HG03432 (cell line): ENCODE measurements at regions not wholly inside any gene's neighbourhood (a gene's known extent, or its start where the extent isn't known, plus 50 kb on each side); places are given as distances from the start of the nearest gene placed in this dataset.
"Not testable (repeated sequence)": the region's sequence is repeated elsewhere in the genome, so short reads cannot be mapped to it uniquely, and the experiment has no call there.

Source experiments
- ATAC-seq: cut with Tn5 transposase; IDR thresholded peaks from one replicate; pipeline ENCODE4 v1.9.1; 2021; ENCODE audit warnings: mild to moderate bottlenecking, moderate library complexity; ENCODE audit not compliant: unreplicated experiment

DNA sequence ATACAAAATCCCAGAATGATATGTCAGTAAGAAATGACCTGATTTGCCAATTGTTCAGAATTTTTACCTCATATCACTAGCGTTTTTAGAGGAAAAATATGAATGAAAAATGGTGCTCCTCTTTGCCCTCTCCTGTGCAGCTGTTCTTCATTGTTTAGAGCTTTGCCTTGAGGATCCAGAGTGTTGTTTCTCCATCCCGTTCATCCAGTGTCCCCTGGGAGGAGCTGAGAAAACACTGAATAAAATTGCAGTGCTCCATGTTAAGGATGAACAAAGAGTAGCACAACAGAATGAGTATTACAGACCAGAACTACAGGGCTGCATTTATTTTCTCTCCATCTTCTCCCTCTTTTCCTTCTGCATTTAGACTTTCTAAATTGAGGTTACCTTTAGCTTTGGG, 133.1 kb downstream of the ADCYAP1 start:
- no peak for ATAC-seq

DNA sequence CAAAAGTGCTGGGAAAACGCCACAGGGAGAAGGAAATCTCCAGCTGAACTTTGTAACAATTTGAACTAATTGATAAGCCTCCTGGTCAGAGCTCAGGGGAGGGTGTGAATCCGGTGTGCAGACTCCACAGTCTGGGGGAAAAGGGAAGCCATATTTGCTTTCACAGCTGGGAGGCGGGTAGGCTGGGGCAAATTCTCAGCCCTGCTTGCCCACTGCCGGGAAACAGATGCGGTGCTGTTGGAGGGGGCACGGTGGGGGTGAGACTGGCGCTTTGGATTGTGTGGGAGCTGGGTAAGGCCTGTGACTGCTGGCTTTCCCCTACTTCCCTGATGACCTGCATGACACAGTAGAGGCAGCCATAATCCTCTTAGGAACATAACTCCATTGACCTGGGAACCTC, 134.8 kb downstream of the ADCYAP1 start:
- no peak for ATAC-seq

DNA sequence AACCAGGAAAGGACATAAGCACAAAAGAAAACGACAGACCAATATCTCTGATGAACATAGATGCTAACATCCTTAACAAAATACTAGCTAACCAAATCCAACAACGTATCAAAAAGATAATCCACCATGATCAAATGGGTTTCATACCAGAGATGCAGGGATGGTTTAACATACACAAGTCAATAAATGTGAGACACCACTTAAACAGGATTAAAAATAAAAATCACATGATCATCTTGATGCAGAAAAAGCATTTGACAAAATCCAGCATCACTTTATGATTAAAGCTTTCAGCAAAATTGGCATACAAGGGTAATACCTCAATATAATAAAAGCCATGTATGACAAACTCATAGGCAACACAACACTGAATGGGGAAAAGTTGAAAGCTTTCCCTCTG, 138.4 kb downstream of the ADCYAP1 start:
- not testable (repeated sequence) for ATAC-seq

DNA sequence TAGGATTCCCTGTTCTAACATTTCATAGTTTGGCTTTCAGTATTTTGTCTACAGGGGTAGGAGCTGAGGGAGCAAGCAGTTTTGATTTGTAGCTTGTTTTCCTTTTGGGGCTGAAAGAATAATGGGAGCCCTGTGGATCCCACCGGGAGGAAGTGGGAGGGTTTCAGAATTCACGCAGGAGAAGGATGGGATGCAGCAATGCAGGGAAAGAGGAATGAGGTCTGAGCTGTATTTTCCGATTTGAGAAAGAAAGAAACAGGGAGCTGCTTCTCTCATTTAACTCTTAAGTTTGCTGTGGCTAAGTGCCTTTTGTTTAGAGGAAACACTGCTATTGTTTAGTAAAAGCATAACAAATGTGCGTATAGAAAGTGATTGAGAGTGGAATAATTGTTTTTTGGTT, 141.0 kb downstream of the ADCYAP1 start:
- ATAC-seq, result no peak

DNA sequence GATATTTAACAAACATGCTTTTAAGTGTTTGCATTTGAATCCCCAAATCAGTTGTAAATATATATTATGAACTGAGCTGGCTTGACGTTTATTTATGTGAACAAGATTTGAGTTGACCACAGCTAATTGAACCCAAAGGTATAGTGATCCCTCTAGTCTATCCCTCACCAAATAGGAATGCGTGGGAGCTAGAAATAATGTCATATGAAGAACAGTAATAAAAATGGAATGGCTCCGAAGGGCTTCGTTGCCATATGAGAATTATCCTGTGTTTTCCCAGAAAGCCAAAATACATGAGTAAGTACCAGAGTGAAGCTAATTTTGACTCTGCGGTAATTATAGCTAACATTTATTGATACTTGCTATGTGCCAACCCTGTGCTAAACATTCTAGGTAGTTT, 142.7 kb downstream of the ADCYAP1 start:
- no peak for ATAC-seq

DNA sequence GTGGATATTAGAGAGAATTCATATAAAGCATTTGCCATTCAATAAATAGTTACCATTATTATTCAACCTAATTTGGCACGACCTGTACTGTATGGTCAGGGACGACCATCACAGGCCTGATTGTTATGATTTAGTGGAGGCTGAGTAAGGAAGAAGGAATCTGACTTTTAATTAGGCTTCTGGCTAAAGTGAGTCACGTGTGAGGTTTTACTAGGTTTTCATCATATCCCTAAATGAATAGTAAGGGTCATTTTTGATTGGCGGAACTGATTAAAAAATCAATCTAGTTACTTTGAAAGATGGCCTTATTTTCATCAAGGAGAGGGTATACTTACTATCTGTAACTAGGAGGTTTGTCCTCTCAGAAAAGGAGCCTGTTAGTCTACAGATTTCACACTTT, 143.4 kb downstream of the ADCYAP1 start:
- no peak for ATAC-seq

DNA sequence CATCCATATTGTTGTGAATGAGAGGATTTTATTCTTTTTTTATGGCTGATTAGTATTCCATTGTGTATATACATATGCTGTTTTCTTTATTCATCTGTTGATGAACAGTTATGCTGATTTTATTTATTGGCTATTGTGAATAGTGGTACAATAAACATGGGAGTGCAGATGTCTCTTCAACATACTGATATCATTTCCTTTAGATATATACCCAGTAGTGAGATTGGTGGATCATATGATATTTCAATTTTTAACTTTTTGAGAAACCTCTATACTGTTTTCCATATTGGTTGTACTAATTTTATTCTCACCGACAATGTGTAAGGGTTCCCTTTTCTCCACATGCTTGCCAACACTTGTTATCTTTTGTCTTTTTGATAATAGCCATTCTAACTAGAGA, 144.5 kb downstream of the ADCYAP1 start:
- ATAC-seq, result no peak

DNA sequence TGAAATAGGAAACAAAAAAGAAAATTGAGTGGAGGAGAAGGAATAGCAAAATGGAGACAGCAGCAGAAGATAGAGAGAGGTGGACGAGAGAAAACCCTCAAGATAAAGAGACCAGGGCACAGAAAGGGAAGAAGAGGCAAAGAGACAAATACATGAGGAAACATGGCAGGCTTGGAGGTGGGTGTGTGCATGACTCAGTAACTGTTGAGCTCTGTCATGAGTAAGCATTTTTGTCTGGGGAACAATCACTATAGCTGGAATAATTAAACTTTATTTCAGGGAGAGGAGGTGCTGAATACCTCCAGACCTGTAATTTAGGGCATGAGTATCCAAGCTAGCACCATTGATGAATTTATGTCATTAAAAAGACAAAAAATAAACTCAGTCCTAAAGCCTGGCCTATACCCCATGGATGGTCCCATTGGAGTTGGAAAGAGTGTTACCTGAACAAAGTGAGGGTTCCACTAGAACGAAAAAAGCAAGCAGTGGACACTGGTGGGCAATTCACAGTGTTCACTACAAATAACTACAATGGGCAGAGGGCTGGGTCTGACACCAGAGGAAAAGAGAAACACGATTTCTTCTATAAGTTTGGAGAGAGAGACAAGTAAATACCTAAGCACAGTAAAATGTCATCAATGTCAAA, 145.5 kb downstream of the ADCYAP1 start:
- ATAC-seq, result no peak

DNA sequence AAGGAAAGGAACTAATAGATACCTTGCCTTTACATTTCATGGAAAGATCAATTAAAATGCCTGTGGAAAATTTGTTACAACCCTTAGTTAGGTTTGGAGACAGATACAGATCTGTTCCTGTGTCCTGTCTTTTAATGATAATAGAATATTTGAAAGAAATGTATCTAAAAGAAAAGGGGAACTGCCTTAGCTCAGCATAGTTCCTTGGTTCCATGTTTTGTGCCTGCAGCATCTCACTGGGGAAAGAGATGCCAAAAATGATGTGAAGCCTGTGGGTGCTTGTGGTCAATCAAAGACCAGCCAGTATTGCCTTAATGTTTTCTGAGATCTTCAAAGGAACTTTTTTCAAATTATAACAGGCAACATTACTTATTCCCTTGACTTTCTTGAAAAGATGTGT, 147.6 kb downstream of the ADCYAP1 start:
- no peak for ATAC-seq

DNA sequence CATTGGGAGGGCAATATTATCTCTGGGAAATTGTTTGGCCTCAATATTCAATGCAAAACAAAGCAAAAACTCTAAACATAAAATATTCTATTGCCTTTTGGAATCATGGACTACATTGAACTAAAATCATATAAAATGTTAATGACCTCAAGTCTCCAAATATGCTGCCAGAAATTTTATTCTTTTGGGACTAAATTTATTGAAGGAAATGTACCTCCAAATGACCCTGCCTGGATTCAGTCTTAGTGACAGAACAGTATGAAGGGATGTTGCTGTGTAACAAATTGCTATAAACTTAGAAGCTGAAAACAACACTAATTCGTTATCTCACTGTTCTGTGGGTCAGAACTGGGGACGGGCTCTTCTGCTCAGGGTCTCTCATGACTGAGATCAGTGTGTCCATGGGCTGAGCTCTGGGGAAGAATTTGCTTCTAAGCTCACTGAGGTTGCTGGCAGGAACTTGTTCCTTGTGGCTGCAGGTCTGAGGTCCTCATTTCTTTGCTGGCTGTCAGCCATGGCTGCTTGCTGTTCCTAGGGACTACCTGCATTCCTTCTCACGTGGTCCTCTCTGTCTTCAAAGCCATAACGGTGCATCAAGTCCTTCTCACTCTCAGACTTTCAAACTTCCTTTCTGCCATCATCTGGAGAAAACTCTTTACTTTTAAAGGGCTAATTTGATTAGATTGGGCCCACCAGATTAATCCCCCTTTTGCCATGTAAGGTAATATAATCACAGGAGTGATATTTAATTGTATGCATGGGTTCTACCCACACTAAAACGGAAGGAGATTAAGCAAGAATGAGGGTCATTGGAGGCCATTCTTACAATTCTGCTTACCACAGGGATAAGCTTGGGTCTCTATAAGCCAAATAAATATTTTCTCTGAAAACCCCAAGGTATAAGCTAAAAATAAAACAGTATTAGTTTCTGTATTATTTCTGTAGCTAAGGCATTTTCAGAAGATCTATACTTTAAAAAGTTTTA, 149.0 kb downstream of the ADCYAP1 start:
- no peak for ATAC-seq

DNA sequence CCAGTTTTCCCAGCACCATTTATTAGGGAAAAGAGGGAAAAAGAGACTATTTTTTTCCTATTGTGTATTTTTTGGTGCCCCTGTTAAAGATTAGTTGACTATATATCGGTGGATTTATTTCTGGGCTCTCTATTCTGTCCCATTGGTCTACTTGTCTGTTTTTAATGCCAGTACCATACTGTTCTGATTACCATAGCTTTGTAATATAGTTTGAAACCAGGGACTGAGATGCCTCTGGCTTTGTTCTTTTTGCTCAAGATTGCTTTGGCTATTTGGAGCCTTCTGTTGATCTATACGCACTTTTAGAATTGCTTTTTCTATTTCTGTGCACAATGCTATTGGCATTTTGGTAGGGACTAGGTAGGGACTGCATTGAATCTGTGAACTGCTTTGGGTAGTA, 151.7 kb downstream of the ADCYAP1 start:
- no peak for ATAC-seq

DNA sequence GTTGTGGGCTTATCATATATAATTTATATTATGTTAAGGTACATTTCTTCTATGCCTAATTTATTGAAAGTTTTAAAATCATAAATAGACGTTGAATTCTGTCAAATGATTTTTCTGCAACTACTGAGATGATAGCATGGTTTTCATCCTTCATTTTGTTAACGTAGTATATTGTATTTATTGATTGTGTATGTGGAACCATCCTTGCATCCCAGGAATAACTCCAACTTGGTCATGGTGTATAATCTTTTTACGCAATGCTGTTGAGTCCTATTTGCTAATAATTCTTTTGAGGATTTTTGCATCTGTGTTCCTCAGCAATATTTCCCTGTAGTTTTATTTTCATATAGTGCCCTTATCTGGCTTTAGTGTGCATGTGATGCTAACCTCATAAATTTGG, 152.7 kb downstream of the ADCYAP1 start:
- ATAC-seq, result no peak

DNA sequence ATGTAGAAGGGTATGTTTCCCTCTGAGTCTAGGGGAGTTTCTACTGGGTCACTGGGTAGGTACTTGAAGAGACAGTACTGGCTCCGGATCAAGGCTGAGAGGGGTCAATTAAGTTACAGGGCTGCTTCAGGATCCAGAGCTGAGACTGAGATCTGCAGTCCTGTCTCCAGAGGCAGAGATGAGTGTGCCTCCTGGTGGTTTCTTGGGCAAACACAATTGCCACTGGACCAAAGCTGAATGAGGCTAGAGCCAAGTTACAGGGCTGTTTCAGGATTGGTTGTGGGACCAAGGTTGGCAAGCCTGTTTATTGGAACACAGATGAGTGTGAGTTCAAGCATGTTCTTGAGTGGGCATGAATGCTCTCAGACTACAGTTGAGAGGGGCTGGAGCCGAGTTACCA, 157.9 kb downstream of the ADCYAP1 start:
- ATAC-seq, result no peak

DNA sequence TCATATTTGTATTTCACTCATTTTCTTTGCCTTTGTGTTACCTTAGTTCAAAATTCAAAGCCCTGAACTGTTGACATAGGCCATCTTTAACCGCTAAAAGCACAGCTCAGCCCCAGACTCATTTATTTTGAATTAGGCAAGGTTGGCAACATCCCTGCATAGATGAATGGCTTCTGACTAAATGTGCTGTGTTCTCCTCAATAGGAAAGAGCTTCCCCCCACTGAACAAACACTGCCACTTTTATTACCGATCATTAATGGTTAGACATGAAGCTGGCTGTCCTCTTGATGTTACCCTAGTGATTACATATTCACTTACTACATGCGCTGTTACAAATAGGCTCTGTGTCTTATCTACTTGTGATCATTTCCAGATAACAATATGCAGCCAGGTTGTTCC, 170.7 kb downstream of the ADCYAP1 start:
- no peak for ATAC-seq

DNA sequence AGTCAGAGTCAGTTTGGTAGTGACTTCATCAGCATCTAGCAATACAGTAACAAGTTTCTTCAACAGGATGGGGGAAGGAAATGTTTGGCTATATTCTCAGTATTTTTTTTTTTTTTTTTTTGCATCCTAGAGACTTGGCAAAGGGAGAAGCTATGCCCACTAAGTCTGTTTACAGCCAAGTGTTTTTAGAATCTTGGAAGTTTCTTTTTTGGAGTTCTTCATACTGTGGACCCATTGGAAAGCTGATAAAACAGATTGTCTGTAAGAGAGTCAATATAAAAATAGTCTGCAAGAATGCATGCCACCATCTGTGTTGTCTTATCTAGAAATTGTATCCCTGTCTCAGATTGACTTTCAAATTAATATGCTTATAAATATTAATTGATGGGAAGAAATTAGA, 171.2 kb downstream of the ADCYAP1 start:
- ATAC-seq, result no peak

DNA sequence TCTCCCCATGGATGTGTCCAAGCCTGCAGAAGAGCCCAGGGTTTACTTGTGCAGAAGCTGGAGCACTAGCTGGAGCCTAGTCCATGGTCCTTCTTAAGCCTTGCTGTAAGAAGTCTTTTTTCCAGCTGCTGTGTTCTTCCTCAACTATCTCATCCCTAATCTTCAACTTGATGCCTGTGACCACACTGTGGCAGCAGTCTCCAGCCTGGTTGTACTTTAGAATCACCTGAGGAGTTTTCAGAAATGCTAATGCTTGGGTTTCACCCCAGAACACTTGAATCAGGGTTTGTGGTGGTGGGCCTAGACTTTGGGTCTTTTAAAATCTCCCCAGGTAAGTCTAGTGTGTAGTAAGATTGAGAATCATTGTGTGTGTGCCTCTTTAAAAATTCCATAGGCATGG, 173.6 kb downstream of the ADCYAP1 start:
- ATAC-seq, result no peak

DNA sequence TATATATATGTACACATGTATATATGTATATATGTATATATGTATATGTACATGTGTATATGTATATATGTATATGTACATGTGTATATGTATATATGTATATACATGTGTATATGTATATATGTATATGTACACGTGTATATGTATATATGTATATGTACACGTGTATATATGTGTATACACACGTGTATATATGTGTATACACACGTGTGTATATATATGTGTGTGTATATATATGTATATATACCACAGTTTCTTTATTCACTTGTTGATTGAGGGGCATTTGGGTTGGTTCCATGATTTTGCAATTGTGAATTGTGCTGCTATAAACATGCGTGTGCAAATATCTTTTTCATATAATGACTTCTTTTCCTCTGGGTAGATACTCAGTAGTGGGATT, 179.0 kb downstream of the ADCYAP1 start:
- not testable (repeated sequence) for ATAC-seq

DNA sequence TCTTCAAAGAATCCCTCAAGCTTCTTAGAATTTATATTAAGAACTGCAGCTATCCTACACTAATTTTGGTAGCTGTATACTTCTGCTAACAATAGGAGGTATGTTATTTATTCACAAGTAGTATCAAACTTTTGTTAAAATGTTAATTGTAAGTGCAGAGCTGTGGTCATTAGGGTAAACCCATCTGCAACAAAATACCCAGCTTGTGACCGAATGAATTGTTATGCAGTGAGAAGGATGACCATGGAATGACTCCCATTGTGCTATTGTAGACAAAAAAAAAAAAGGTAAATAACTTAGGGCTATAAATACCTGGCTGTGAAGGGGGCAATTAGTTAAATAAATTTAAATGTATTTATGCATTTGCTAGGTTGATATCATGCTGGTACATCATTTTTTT, 186.1 kb downstream of the ADCYAP1 start:
- no peak for ATAC-seq

DNA sequence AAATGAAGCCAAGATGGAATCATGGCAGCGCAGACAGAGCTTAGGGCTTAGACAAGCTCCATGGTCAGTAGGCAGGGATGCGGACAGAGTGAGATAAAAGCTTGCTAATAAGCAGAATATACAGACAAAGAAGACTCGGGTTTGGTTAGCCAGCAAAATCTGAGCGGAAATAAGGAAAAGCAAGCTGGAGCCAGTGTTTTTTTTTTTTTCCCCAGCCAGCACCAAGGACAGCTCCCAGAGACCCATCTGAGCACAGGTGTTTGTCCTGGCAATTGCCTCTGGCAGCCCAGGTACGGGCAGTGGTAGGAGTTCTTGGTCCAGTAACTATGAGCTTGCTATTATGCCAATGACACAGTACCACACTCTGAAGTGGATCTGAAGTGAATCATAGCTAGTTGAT, 187.6 kb downstream of the ADCYAP1 start:
- no peak for ATAC-seq

DNA sequence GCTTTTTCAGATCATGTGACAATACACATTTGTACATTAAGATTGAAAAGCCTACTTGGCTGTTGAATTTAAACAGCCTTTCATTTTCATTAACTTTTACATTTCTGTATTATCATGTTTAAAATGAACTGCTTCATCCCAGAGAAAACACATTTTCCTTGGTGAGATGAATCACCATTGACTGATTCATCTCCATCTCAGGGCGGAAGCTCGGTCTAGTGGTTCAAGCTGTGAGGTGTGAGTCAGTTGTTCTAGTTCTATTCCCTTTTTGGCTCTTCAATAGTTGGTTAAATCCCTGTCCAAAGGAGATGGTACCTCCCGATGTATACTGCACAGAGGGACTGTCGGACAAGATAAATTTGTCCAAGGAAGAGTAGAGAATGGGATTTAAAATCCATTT, 189.7 kb downstream of the ADCYAP1 start:
- ATAC-seq, result no peak

DNA sequence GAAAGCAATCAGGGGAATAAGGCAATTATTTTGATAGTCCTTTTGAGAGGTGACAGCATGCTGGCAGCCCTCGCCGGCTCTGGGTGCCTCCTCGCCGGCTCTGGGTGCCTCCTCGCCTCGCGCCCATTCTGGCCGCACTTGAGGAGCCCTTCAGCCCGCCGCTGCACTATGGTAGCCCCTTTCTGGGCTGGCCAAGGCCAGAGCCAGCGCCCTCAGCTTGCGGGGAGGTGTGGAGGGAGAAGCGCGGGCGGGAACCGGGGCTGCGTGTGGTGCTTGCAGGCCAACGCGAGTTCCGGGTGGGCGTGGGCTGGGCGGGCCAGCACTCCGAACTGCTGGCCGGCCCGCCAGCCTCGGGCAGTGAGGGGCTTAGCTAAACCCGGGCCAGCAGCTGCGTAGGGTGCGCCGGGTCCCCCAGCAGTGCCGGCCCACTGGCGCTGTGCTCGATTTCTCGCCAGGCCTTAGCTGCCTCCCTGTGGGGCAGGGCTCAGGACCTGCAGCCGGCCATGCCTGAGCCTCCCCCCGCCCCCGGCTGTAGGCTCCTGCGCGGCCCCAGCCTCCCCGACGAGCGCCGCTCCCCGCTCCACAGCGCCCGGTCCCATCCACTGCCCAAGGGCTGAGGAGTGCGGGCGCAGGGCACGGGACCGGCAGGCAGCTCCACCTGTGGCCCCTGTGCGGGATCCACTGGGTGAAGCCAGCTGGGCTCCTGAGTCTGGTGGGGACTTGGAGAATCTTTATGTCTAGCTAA, 193.5 kb downstream of the ADCYAP1 start:
- not testable (repeated sequence) for ATAC-seq

DNA sequence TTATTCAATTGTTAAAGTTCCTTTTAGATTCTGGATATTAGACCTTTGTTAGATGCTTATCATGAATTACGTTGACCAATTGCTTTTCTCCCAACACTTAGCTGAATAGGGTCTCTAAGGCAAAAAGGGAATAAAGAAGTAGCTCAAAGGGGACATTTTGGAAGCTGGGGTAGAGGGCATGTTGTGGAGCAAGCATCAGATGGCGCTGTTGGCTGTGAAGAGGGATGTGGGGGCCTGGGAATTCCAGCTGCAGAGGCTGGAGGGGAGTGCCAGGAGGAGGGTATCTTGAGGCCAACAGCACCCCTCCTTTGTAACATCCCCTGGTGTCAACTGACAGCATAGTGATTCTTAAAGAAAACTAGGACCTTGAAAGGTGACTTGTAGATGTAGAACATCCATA, 198.2 kb downstream of the ADCYAP1 start:
- no peak for ATAC-seq
